ENCODE measurements at regions not wholly inside any gene's neighbourhood (a gene's known extent, or its start where the extent isn't known, plus 50 kb on each side); places are given as distances from the start of the nearest gene placed in this dataset.
A peak's percentile ranks its signal among the peaks of the same experiment; 100 is the strongest.

GRCh38 chr4:138858419-138858818 lies 157.2 kb upstream of the NOCT start:
- DNase-seq (ENCODE audit: low read depth) = no peak

DNA sequence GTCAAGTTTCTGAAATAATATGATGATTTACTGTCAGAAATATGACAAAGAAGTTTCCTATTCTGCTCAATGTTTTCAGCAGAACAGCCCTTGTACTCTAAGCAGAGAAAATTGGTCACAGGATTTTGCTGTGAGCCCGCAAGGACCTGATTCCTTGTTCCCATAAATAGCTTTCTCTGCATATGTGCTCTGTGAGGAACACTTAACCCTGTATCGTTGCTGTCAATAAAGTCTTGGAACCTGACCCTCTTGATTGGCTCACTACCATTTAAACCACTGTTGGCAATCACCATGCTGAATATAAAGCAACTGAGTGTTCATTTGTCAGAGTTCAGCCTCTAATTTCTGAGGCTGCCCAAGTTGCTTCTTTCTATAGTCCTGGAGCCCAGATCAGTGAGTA lies 158.2 kb upstream of the NOCT start:
- no peak for DNase-seq (ENCODE audit: low read depth)

- no peak for DNase-seq (ENCODE audit: low read depth)
Observed at GRCh38 chr4:138852681-138853080, 162.9 kb upstream of the NOCT start.

DNA sequence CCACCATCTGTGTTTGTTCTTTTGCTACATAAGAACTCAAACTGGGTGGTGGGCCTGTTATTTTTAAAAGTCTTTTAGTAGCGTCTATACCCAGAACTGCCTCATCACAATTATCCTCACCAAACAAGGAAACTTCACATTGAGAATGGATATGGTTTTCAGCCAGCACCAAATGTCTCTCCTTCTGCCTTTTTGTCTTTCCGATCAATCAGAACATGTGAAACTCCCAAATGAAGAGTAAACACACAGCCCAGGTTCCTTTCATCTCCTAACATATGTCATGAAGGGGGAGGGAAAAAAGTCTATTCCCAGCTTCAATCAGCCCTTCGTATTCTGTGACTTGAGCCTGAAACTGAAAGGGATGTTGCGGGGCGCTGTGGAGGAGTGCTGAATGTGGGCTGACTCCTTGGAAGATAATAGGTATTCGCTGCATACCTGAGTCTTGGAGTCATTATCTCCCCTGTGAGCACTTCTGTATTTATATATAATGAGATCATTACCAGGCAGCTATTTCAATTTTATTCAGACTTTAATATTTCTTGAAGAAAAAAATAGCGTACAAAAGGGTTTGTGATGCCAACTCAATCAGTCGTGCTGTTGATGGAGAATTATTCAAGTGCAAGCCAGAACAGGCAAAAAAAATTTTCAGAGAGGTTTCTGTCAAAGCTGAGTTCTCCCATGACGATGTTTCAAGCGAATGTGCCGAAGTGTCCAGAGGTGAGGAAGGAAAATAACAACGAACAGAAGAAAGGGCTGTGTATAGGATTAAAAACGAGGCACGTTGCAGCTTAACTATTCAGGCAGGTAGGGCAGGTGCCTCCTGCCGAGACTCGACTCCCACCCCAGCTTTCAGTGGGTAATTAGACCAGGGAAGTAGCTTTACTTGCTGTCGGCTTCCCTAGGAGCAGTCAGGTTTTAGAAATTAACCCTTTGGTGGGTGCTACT lies 163.9 kb upstream of the NOCT start:
- no peak for DNase-seq (ENCODE audit: low read depth)

DNA sequence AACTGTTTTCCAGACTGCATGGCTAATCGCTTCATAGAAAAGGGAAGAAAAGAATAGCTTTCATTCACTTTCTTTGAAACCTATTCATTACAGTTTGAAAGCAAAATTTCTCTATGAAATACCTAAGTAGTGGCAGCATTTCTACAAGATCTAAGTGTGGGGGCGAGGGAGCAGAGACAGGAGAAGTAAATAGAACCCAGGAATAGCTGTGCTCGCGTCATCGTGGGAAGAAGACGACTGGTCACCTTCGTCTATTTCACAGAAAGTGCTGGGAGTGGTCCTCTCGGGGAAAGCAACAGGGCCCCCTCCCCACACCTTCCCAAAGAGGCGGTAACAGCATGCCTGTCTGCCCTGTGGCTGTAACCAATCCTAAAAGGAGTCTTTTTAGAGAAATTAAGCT lies 169.9 kb upstream of the NOCT start:
- no peak for DNase-seq (ENCODE audit: low read depth)

GRCh38 chr4:138845054-138845453 lies 170.5 kb upstream of the NOCT start:
- DNase-seq (ENCODE audit: low read depth) = no peak

GRCh38 chr4:138843616-138844015 lies 172.0 kb upstream of the NOCT start:
- no peak for DNase-seq (ENCODE audit: low read depth)

- DNase-seq (ENCODE audit: low read depth) = no peak
Observed at GRCh38 chr4:138841343-138841742, 174.2 kb upstream of the NOCT start.

- DNase-seq (ENCODE audit: low read depth) = no peak
Observed at GRCh38 chr4:138838251-138838650, 177.3 kb upstream of the NOCT start.

DNA sequence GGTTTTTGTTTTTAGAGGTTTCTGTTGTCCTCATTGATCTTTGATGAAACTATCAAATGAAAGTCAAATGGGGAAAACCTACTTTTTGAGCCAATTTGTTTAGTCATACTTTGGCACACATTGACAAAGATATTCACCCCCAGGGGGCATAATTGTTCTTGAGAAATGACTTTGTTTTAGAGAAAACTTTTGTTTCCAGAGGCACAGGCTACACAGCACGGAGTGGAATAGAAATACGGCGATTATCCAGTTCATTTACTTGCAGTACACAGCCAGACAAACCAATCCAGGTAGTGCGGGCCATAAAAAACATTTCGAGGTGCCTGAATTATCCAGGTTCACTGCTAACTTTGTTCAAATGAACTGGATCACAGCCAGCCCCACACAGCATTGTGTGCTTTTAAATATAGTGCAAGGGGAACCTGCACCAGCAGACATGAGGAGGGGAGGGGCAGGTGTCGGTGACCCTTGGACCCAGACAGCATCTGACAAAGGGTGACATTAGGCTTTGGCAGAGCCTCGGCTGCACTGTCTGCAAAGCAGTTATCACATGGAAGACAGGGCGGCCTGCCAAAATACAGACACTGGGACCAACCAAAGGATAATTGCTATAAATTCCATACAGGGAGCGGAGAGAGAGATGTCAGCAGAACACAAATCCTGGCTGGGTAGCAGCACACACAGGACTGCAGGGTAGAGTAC lies 179.6 kb upstream of the NOCT start:
- peak; percentile 45 for DNase-seq (ENCODE audit: low read depth)

DNA sequence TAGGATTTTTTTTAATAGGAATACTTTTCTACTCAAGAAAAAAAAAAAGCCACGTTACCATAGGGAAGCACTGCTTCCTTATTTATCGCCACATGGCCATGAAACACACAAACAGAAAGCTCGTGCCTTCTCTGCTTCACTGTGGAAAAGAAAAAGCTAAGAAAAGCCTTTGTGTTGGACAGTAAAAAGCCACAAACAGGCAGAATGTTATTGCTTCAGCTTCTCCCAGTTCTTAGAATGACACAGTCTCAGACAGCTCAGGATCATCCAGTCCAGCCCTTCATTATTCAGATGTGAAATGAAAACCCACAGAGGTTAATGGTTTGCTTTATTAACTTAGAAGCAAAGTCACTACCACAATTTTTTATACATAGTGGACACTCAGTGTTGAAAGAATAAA lies 181.6 kb upstream of the NOCT start:
- no peak for DNase-seq (ENCODE audit: low read depth)

DNA sequence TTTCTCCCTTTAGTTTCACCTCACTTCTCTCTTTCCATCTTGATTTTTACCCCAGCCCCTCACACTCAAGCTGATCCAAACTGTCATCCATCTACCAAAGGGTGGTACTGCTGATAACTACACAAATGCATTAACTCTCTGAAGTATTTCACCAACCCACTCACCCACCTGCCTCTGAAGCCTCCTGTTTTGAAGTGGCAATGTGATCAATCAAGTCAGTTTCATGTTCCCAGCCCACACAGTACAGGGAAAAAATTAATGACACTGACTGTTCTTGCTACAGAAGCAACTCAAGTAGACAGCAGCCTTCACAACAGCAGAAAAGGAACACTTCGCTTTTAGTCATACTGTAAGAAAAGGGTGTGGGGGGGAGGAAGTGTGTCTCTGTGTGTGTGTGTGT lies 183.0 kb upstream of the NOCT start:
- DNase-seq (ENCODE audit: low read depth) = no peak

DNA sequence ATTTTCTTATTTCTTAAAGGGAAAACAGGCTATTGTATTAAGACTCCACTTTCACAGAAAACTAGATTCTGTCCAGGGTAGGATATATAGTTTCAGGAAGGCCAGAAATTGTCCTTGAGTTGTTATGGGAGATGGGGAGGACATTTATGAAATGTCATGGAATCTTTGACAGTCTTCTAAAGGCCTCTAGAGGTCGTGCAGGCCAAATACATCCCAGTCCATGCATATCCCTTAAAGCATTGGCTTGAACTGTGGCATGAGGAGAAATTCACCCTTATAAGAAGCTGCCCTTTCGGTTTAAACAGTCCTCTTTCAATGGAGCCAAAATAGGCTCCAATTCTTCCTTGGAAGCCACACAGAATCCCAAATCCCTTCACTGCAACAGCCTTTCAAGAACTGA lies 183.6 kb upstream of the NOCT start:
- DNase-seq (ENCODE audit: low read depth) = no peak

DNA sequence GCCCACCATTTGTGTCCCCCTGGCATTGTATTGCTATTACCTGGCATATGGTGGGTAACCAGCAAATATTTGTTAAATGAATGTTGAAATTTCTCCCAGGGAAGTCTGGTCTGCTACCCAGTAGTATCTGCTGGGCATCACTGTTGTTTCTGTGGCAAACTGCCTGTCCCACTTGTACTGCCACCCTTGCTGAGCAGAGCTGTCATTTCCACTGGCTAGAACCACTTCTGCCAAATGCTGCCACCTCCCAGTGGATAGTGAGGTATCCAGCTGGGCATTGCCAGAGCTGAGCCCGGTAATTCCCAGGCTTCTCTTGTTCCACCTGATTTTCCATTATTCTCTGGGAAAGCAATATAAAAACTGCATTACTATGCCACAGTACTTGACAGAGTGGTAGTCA lies 186.7 kb upstream of the NOCT start:
- DNase-seq (ENCODE audit: low read depth) = no peak

DNA sequence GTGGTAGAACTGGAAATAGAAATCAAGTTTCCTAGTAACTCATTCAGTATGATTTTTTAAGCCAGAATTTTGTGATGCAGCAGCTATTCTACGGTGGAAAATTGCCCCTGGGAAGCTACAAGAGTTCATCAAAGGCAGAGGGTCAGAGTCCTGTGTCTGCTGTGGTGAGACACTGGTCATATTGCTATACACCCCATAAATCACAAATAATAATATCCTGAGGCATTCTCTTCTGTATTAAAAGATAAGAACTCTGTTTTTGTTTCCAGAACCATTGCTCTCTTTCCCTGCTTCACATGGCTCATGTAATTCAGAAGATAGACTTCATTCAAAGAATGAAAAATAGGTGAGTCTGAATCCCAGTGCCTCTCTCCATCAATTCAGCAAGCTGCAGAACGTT lies 188.8 kb upstream of the NOCT start:
- DNase-seq (ENCODE audit: low read depth) = no peak

DNA sequence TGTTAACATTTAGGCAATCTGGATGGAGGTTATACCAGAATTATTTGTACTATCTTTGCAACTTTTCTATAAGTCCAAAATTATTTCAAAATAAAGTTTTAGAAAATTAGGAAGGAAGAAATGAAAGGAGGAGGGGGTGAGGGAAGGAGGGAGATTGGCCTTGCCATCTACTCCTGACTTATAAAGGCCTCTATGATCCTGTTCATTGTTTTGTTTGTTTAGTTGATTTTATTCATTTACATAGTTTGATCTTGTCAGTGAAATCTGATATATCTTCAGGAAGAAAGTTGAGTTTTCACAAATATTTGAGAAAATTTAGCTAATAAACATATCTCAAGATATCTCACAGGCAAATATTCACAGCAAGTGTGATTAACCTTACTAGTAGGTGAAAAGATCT lies 189.3 kb upstream of the NOCT start:
- no peak for DNase-seq (ENCODE audit: low read depth)

- no peak for DNase-seq (ENCODE audit: low read depth)
Observed at GRCh38 chr4:138821331-138821730, 194.2 kb upstream of the NOCT start.

GRCh38 chr4:138816875-138817274 lies 198.7 kb upstream of the NOCT start:
- DNase-seq (ENCODE audit: low read depth) = no peak

GRCh38 chr4:138815811-138816210 lies 199.8 kb upstream of the NOCT start:
- DNase-seq (ENCODE audit: low read depth) = no peak

GRCh38 chr4:138805736-138806135 lies 209.8 kb upstream of the NOCT start:
- no peak for DNase-seq (ENCODE audit: low read depth)

- DNase-seq (ENCODE audit: low read depth) = no peak
Observed at GRCh38 chr4:138804711-138805110, 210.9 kb upstream of the NOCT start.

DNA sequence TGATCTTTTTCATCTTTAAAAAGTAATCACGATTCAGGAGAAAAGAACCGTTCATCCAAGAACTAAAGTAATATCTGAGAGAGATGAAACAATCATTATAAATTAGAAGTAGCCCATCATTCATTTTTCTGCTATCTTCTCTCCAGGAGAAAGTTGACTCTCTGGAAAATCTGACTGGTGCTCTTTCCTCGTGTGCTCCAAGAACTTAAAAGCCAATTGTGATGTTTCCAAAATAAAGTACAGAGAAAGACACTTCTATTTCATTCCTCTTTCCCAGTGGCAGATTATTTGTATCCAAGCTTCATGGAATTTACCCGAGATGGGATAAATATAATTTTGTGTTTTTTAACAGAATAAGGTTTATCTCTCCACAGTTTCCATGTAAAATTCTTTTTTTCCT lies 212.5 kb upstream of the NOCT start:
- no peak for DNase-seq (ENCODE audit: low read depth)

GRCh38 chr4:138802499-138802898 lies 213.1 kb upstream of the NOCT start:
- DNase-seq (ENCODE audit: low read depth) = no peak
